Fibroblast of lung (primary cell): ENCODE measurements at regions not wholly inside any gene's neighbourhood (a gene's known extent, or its start where the extent isn't known, plus 50 kb on each side); places are given as distances from the start of the nearest gene placed in this dataset.
"Not testable (repeated sequence)": the region's sequence is repeated elsewhere in the genome, so short reads cannot be mapped to it uniquely, and the experiment has no call there.

Experiments used
- DNase-seq, 2 donors: peaks; one replicate each; pipeline versions ENCODE4 v3.0.0 to v3.0.0-alpha.2; 2010; ENCODE audit warnings: low read depth in 2 of 2
- H2AFZ ChIP-seq: 2 replicates; pipeline ENCODE4 v1.5.1; 2012; ENCODE audit warnings: low read length, control low read depth, inconsistent platforms
- H3K27ac ChIP-seq: 2 replicates; pipeline ENCODE4 v1.5.1; 2011; ENCODE audit warnings: low read length, control low read depth; ENCODE audit not compliant: insufficient read depth
- H3K27me3 ChIP-seq: 2 replicates; pipeline ENCODE4 v1.5.1; 2011; ENCODE audit warnings: mild to moderate bottlenecking, low read length; ENCODE audit not compliant: control insufficient read depth, insufficient read depth
- H3K36me3 ChIP-seq: 2 replicates; pipeline ENCODE4 v1.5.1; 2011; ENCODE audit warnings: low read length; ENCODE audit not compliant: control insufficient read depth, insufficient read depth
- H3K4me1 ChIP-seq: 2 replicates; pipeline ENCODE4 v1.5.1; 2011; ENCODE audit warnings: low read length; ENCODE audit not compliant: control insufficient read depth, insufficient read depth; ENCODE audit errors: extremely low read depth
- H3K4me2 ChIP-seq: 2 replicates; pipeline ENCODE4 v1.5.1; 2011; ENCODE audit warnings: low read length, control low read depth; ENCODE audit not compliant: insufficient read depth; ENCODE audit errors: extremely low read depth
- H3K4me3 ChIP-seq, 4 experiments: fragments of 200-600 bp in 1 of 4; sonication (generic) in 1 of 4; replicated peaks in 1 of 4; 2 replicates each; pipeline ENCODE4 v1.5.1; 2011 to 2016; ENCODE audit warnings: low read length in 4 of 4, low read depth in 3 of 4, mild to moderate bottlenecking in 3 of 4, control low read depth in 2 of 4, inconsistent platforms in 1 of 4, mixed read lengths in 1 of 4; ENCODE audit not compliant: insufficient read depth in 1 of 4; ENCODE audit errors: control extremely low read depth in 1 of 4
- H3K79me2 ChIP-seq: 2 replicates; pipeline ENCODE4 v1.5.1; 2012; ENCODE audit warnings: mild to moderate bottlenecking, low read length, inconsistent platforms; ENCODE audit not compliant: control insufficient read depth, insufficient read depth
- H3K9ac ChIP-seq: 2 replicates; pipeline ENCODE4 v1.5.1; 2011; ENCODE audit warnings: mild to moderate bottlenecking, low read length, control low read depth; ENCODE audit not compliant: insufficient read depth
- H3K9me3 ChIP-seq: 2 replicates; pipeline ENCODE4 v1.5.1; 2012; ENCODE audit warnings: low read depth, low read length; ENCODE audit not compliant: control insufficient read depth, insufficient read depth
- H4K20me1 ChIP-seq: 2 replicates; pipeline ENCODE4 v1.5.1; 2011; ENCODE audit warnings: low read length; ENCODE audit not compliant: control insufficient read depth, insufficient read depth; ENCODE audit errors: extremely low read depth
- CTCF ChIP-seq, 2 donors: IDR thresholded peaks in 1 of 2; conservative IDR thresholded peaks in 1 of 2; 1 replicate in 1 of 2; 2 replicates in 1 of 2; pipeline ENCODE4 v1.5.1; 2011 to 2012; ENCODE audit warnings: low read length in 2 of 2, control low read depth in 1 of 2, inconsistent platforms in 1 of 2, low read depth in 1 of 2, mild to moderate bottlenecking in 1 of 2
- EZH2 ChIP-seq: IDR thresholded peaks from 2 replicates; pipeline ENCODE4 v1.5.1; 2012; ENCODE audit warnings: low read length, control low read depth, mild to moderate bottlenecking; ENCODE audit errors: missing control alignments

- Histone ChIP-seq H3K4me1 (no peaks in the 10 kb centered on the region), H3K27ac (no peak overlapping the region), H3K4me2 (no peak overlapping the region), H4K20me1 (no peaks in the 10 kb centered on the region), H3K36me3 (no peaks in the 10 kb centered on the region), H2AFZ (no peak overlapping the region), H3K27me3 (no peaks in the 10 kb centered on the region), H3K79me2 (no peaks in the 10 kb centered on the region), H3K9me3 (no peaks in the 10 kb centered on the region), H3K9ac (no peak overlapping the region), H3K4me3 (no peak overlapping the region)
- no peak for TF ChIP-seq CTCF (conservative IDR thresholded peaks at IDR 0.05 in 1 of 2, IDR thresholded peaks at IDR 0.05 in 1 of 2; ENCODE audit: low read depth in 1 of 2, low read length in 2 of 2)
- TF ChIP-seq EZH2 = no peak
- no peak for DNase-seq
These were observed 51.7 kb upstream of the MSMB start for GRCh38 chr10:46097576-46098317.

GRCh38 chr10:46098386-46098785 is 52.3 kb upstream of the MSMB start:
- H3K79me2 ChIP-seq = no peaks in the 10 kb centered on the region
- no peaks in the 10 kb centered on the region for H3K27me3 ChIP-seq
- DNase-seq = no peak
- no peak overlapping the region for H3K4me2 ChIP-seq
- H3K36me3 ChIP-seq = no peaks in the 10 kb centered on the region
- no peak overlapping the region for H3K4me3 ChIP-seq
- no peak for TF ChIP-seq CTCF (conservative IDR thresholded peaks at IDR 0.05 in 1 of 2, IDR thresholded peaks at IDR 0.05 in 1 of 2; ENCODE audit: low read depth in 1 of 2, low read length in 2 of 2)
- TF ChIP-seq EZH2 = no peak
- no peak overlapping the region for H2AFZ ChIP-seq
- no peak overlapping the region for H3K9ac ChIP-seq
- H3K4me1 ChIP-seq = no peaks in the 10 kb centered on the region
- H3K9me3 ChIP-seq = no peaks in the 10 kb centered on the region
- H4K20me1 ChIP-seq = no peaks in the 10 kb centered on the region
- H3K27ac ChIP-seq = no peak overlapping the region

- not testable (repeated sequence) for H3K36me3 ChIP-seq, H3K4me2 ChIP-seq, H3K4me1 ChIP-seq, H4K20me1 ChIP-seq, H3K4me3 ChIP-seq, DNase-seq, H3K27ac ChIP-seq, H2AFZ ChIP-seq, H3K79me2 ChIP-seq, H3K9me3 ChIP-seq, H3K27me3 ChIP-seq, H3K9ac ChIP-seq
These were observed 52.9 kb upstream of the MSMB start for GRCh38 chr10:46098925-46099324.
